A673 (cell line): ENCODE measurements at regions not wholly inside any gene's neighbourhood (a gene's known extent, or its start where the extent isn't known, plus 50 kb on each side); places are given as distances from the start of the nearest gene placed in this dataset.

Experiments used
- EZH2 ChIP-seq: fragments of 200-600 bp; sonication (generic); IDR thresholded peaks from 2 replicates; pipeline ENCODE4 v1.6.1; 2017; ENCODE audit warnings: borderline replicate concordance, low read depth, mild to moderate bottlenecking, mixed read lengths, antibody characterized with exemption, low read length; ENCODE audit not compliant: poor library complexity, severe bottlenecking
- TF ChIP-seq, protein P1 (sequence below): fragments of 300-800, 200-600 bp; sonication (generic); conservative IDR thresholded peaks from 2 replicates; pipeline ENCODE4 v1.5.1; 2017; ENCODE audit warnings: low read depth, mild to moderate bottlenecking, antibody characterized with exemption, low read length, moderate library complexity, mixed read lengths

DNA sequence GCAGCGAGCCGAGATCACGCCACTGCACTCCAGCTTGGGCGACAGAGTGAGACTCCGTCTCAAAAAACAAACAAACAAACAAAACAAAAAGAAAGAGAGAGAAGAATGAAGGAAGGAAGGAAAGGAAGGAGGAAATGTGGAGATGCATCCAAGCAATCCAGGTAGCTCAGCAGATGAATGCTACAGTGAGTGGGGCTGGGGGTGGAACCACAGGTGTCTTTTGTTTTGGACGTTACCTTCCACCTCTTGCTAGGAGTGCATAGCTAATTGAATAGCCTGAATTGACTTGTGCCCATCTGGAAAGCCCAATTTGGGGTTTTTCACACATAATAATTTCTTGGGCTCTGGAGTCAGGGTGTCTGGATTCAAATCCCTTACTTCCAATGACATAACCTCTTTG is 66.0 kb upstream of the GTF3A start:
- TF ChIP-seq, protein P1, sequence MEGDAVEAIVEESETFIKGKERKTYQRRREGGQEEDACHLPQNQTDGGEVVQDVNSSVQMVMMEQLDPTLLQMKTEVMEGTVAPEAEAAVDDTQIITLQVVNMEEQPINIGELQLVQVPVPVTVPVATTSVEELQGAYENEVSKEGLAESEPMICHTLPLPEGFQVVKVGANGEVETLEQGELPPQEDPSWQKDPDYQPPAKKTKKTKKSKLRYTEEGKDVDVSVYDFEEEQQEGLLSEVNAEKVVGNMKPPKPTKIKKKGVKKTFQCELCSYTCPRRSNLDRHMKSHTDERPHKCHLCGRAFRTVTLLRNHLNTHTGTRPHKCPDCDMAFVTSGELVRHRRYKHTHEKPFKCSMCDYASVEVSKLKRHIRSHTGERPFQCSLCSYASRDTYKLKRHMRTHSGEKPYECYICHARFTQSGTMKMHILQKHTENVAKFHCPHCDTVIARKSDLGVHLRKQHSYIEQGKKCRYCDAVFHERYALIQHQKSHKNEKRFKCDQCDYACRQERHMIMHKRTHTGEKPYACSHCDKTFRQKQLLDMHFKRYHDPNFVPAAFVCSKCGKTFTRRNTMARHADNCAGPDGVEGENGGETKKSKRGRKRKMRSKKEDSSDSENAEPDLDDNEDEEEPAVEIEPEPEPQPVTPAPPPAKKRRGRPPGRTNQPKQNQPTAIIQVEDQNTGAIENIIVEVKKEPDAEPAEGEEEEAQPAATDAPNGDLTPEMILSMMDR = no peak
- no peak for TF ChIP-seq EZH2
